ENCODE measurements at regions not wholly inside any gene's neighbourhood (a gene's known extent, or its start where the extent isn't known, plus 50 kb on each side); places are given as distances from the start of the nearest gene placed in this dataset.

- TF ChIP-seq CTCF (conservative IDR thresholded peaks at IDR 0.05; ENCODE audit: low read length) (no peak), EZH2phosphoT487 (IDR thresholded peaks at IDR 0.05; ENCODE audit: borderline replicate concordance) (no peak)
Observed at GRCh38 chr1:70720521-70720920, 309.5 kb downstream of the CTH start.
